ENCODE measurements at regions not wholly inside any gene's neighbourhood (a gene's known extent, or its start where the extent isn't known, plus 50 kb on each side); places are given as distances from the start of the nearest gene placed in this dataset.

DNA sequence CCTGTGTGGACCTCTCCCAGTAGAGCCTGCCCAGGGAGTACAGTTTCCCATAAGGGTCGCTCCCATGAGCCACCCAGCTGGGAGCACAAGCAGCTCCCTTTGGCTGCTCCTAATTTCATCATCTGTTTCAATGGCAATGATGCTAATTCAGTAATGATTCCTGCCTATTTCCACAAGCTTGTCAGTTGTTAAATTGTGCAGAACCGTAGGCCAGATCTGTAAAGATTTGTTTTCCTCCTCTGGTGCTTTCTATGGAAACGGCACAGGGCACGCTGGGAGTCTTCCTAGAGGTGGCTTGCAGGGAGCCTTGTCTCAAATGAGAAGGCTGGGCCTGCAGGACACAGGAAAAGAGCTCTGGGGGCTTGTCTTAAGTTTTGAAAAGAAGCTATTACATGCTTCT lies 223.7 kb downstream of the CBLN1 start:
- Mint-ChIP-seq H3K4me1 (ENCODE audit: low read depth, unreplicated experiment) (no peaks in the 10 kb centered on the region), H3K27ac (ENCODE audit: unreplicated experiment) (no peak overlapping the region), H3K36me3 (ENCODE audit: unreplicated experiment) (no peaks in the 10 kb centered on the region), H3K27me3 (ENCODE audit: unreplicated experiment) (peaks cover 1% of the 10 kb centered on the region), H3K4me3 (ENCODE audit: unreplicated experiment) (no peak overlapping the region), H3K9me3 (ENCODE audit: unreplicated experiment) (peaks cover 1% of the 10 kb centered on the region)
- DNase-seq = no peak
- TF ChIP-seq, protein P1, sequence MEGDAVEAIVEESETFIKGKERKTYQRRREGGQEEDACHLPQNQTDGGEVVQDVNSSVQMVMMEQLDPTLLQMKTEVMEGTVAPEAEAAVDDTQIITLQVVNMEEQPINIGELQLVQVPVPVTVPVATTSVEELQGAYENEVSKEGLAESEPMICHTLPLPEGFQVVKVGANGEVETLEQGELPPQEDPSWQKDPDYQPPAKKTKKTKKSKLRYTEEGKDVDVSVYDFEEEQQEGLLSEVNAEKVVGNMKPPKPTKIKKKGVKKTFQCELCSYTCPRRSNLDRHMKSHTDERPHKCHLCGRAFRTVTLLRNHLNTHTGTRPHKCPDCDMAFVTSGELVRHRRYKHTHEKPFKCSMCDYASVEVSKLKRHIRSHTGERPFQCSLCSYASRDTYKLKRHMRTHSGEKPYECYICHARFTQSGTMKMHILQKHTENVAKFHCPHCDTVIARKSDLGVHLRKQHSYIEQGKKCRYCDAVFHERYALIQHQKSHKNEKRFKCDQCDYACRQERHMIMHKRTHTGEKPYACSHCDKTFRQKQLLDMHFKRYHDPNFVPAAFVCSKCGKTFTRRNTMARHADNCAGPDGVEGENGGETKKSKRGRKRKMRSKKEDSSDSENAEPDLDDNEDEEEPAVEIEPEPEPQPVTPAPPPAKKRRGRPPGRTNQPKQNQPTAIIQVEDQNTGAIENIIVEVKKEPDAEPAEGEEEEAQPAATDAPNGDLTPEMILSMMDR (IDR thresholded peaks at IDR 0.05; ENCODE audit: partially characterized antibody, unreplicated experiment) = no peak

DNA sequence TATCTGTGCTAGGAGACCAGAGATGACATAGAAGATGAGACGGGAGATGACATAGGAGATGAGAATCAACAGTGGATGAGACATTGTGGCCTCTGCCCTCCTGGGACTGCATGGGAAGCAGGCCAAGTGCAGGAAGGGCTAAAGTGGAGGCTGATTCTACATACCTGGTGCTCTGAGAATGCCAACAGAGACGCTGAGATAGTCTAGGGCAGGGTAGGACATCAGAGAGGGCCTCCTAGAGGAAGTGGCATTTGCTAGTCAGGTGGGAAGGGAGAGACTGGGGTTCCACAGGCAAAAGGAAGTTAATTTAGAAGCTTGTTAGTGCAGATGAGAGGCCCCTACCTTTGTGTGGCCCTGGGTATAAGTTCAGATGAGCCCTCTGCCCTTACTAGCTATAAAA lies 224.2 kb downstream of the CBLN1 start:
- no peak overlapping the region for H3K4me3 Mint-ChIP-seq (ENCODE audit: unreplicated experiment)
- no peak overlapping the region for H3K27ac Mint-ChIP-seq (ENCODE audit: unreplicated experiment)
- no peaks in the 10 kb centered on the region for H3K27me3 Mint-ChIP-seq (ENCODE audit: unreplicated experiment)
- no peaks in the 10 kb centered on the region for H3K4me1 Mint-ChIP-seq (ENCODE audit: low read depth, unreplicated experiment)
- no peaks in the 10 kb centered on the region for H3K36me3 Mint-ChIP-seq (ENCODE audit: unreplicated experiment)
- no peak for DNase-seq
- TF ChIP-seq, protein P1 (IDR thresholded peaks at IDR 0.05; ENCODE audit: partially characterized antibody, unreplicated experiment) = no peak
- peaks cover 1% of the 10 kb centered on the region for H3K9me3 Mint-ChIP-seq (ENCODE audit: unreplicated experiment)

DNA sequence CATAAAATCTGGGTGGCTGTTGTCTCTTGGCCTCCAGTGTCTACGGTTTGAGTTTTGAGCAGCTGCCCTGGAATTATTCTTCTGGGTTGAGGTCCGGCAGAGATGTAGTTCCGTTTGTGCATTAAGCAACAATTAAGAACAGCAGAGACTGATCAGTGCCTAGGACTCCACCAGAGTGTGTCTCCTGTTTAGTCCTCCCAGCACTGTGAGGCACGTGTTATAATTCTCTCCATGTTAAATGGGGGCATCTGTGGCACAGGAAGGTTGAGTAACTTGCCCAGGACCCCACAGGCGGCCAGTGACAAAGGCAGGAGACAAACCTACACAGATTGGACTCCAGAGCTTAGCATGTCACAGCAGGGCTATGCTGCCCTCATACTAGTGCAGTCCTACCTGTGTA lies 225.1 kb downstream of the CBLN1 start:
- Mint-ChIP-seq H3K9me3 (ENCODE audit: unreplicated experiment) (peaks cover 1% of the 10 kb centered on the region), H3K27me3 (ENCODE audit: unreplicated experiment) (no peaks in the 10 kb centered on the region), H3K27ac (ENCODE audit: unreplicated experiment) (no peak overlapping the region), H3K4me1 (ENCODE audit: low read depth, unreplicated experiment) (no peaks in the 10 kb centered on the region), H3K36me3 (ENCODE audit: unreplicated experiment) (no peaks in the 10 kb centered on the region), H3K4me3 (ENCODE audit: unreplicated experiment) (no peak overlapping the region)
- TF ChIP-seq, protein P1 (IDR thresholded peaks at IDR 0.05; ENCODE audit: partially characterized antibody, unreplicated experiment) = no peak
- no peak for DNase-seq

DNA sequence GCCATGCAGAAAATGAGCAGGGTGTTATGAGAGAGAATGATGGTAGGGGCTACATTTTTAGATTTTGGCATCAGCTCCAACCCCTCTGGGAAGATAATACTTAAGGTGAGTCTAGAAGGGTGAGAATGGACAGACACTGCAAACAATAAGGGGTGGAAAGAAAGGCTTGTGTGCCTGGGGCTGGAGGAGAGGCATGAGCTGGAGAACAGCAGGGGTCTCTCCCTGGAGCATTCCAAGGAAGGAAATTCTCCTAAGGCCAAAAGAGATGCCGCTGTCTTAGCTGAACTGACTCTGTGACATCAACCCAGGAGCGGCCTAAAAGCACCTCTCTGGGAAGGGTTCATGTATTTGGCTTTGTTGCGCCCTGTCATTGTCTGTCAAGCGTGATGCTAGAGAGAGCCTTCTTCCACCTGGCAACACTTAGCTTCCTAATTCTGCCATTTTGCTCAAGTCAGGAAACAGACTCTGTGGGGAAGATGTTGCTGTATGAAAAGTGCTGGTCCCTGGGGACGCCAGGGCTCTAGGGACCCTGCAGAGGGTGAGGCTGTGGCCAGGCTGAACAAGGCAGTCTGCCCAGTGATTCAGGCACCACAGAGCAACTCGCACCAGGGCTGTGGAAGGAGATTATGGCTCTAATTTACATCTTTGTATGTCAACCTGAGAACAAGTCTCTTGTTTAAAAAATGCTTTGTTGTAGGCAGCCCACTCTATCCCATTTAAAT lies 225.7 kb downstream of the CBLN1 start:
- Mint-ChIP-seq H3K4me1 (ENCODE audit: low read depth, unreplicated experiment) (no peaks in the 10 kb centered on the region), H3K36me3 (ENCODE audit: unreplicated experiment) (no peaks in the 10 kb centered on the region), H3K27ac (ENCODE audit: unreplicated experiment) (no peak overlapping the region), H3K4me3 (ENCODE audit: unreplicated experiment) (no peak overlapping the region), H3K9me3 (ENCODE audit: unreplicated experiment) (peaks cover 1% of the 10 kb centered on the region), H3K27me3 (ENCODE audit: unreplicated experiment) (no peaks in the 10 kb centered on the region)
- TF ChIP-seq, protein P1 (IDR thresholded peaks at IDR 0.05; ENCODE audit: partially characterized antibody, unreplicated experiment) = no peak
- no peak for DNase-seq

DNA sequence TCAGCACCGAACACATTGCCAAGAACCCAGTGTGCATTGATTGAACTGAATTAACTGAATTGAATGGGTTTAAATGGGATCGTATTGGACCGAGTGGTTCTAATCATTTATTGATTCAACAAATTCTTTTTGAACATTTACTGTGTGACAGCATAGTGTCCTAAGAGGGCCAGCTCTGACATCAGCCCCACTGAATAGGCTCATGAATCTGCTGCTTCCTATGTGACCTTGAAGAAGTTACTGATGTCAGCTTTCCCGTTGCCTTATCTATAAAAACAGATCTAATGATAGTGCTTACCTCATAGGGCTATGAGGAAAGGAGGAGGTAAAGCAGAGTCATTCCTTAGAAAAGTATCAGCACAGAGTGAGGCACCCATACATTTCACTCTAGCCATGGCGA lies 226.3 kb downstream of the CBLN1 start:
- no peaks in the 10 kb centered on the region for H3K27me3 Mint-ChIP-seq (ENCODE audit: unreplicated experiment)
- TF ChIP-seq, protein P1 (IDR thresholded peaks at IDR 0.05; ENCODE audit: partially characterized antibody, unreplicated experiment) = no peak

More for the DNA sequence above, 226.3 kb downstream of the CBLN1 start:
- no peak overlapping the region for H3K27ac Mint-ChIP-seq (ENCODE audit: unreplicated experiment)
- H3K36me3 Mint-ChIP-seq (ENCODE audit: unreplicated experiment) = no peaks in the 10 kb centered on the region
- DNase-seq = no peak
- H3K4me3 Mint-ChIP-seq (ENCODE audit: unreplicated experiment) = no peak overlapping the region
- H3K9me3 Mint-ChIP-seq (ENCODE audit: unreplicated experiment) = peaks cover 1% of the 10 kb centered on the region
- H3K4me1 Mint-ChIP-seq (ENCODE audit: low read depth, unreplicated experiment) = no peaks in the 10 kb centered on the region

Data from glutamatergic neuron (in vitro differentiated cells).